Stomach smooth muscle (tissue), 2 donors: ENCODE measurements at regions not wholly inside any gene's neighbourhood (a gene's known extent, or its start where the extent isn't known, plus 50 kb on each side); places are given as distances from the start of the nearest gene placed in this dataset.
"Not testable (repeated sequence)": the region's sequence is repeated elsewhere in the genome, so short reads cannot be mapped to it uniquely, and the experiment has no call there.

Source experiments
- H3K27ac ChIP-seq: one replicate; pipeline ENCODE4 v1.7.0; 2013; ENCODE audit warnings: mild to moderate bottlenecking, low read length, inconsistent platforms
- H3K27me3 ChIP-seq, 2 donors: one replicate each; pipeline ENCODE4 v1.7.0; 2013; ENCODE audit warnings: low read length in 2 of 2; ENCODE audit not compliant: insufficient read depth in 2 of 2, control insufficient read depth in 1 of 2
- H3K36me3 ChIP-seq, 2 donors: one replicate each; pipeline ENCODE4 v1.7.0; 2013; ENCODE audit warnings: low read length in 2 of 2; ENCODE audit not compliant: control insufficient read depth in 2 of 2, insufficient read depth in 2 of 2
- H3K4me1 ChIP-seq: one replicate; pipeline ENCODE4 v1.7.0; 2013; ENCODE audit warnings: low read length; ENCODE audit not compliant: control insufficient read depth, insufficient read depth
- H3K4me3 ChIP-seq, 2 donors: one replicate each; pipeline ENCODE4 v1.7.0; 2013; ENCODE audit warnings: low read length in 2 of 2
- H3K9ac ChIP-seq, 2 donors: one replicate each; pipeline ENCODE4 v1.7.0; 2013; ENCODE audit warnings: low read length in 2 of 2, mild to moderate bottlenecking in 1 of 2
- H3K9me3 ChIP-seq, 2 donors: one replicate each; pipeline ENCODE4 v1.7.0; 2013; ENCODE audit warnings: low read length in 2 of 2; ENCODE audit not compliant: control insufficient read depth in 2 of 2
- donor health status: healthy.
- donor health status: Pancreatic carcinoma.

- Histone ChIP-seq H3K4me3 (no peak overlapping the region), H3K27me3 (no peaks in the 10 kb centered on the region), H3K9me3 (no peaks in the 10 kb centered on the region), H3K9ac (no peak overlapping the region), H3K4me1 (peaks cover 3% of the 10 kb centered on the region), H3K36me3 (no peaks in the 10 kb centered on the region), H3K27ac (no peak overlapping the region)
Observed at GRCh38 chr13:44801990-44802389, 187.3 kb downstream of the NUFIP1 start.

GRCh38 chr13:44800626-44801025, 188.6 kb downstream of the NUFIP1 start:
- no peaks in the 10 kb centered on the region for H3K27me3 ChIP-seq

GRCh38 chr13:44797685-44798084, 191.6 kb downstream of the NUFIP1 start:
- no peaks in the 10 kb centered on the region for H3K9me3 ChIP-seq
- peaks cover 10% of the 10 kb centered on the region for H3K4me1 ChIP-seq
- H3K4me3 ChIP-seq = no peak overlapping the region
- no peaks in the 10 kb centered on the region for H3K36me3 ChIP-seq
- H3K9ac ChIP-seq = no peak overlapping the region
- peak overlapping the region; percentile 31 for H3K27ac ChIP-seq
- no peaks in the 10 kb centered on the region for H3K27me3 ChIP-seq

More at GRCh38 chr13:44800626-44801025, 188.6 kb downstream of the NUFIP1 start:
- Histone ChIP-seq H3K9ac (no peak overlapping the region), H3K27ac (no peak overlapping the region), H3K4me3 (no peak overlapping the region), H3K36me3 (no peaks in the 10 kb centered on the region), H3K4me1 (peaks cover 10% of the 10 kb centered on the region), H3K9me3 (no peaks in the 10 kb centered on the region)

GRCh38 chr13:44796597-44797490, 192.4 kb downstream of the NUFIP1 start:
- H3K27ac ChIP-seq = peak overlapping the region; percentile 41
- no peaks in the 10 kb centered on the region for H3K36me3 ChIP-seq
- no peaks in the 10 kb centered on the region for H3K27me3 ChIP-seq
- no peak overlapping the region for H3K9ac ChIP-seq
- peaks cover 10% of the 10 kb centered on the region for H3K4me1 ChIP-seq
- no peak overlapping the region for H3K4me3 ChIP-seq
- no peaks in the 10 kb centered on the region for H3K9me3 ChIP-seq

GRCh38 chr13:44796039-44796438, 193.2 kb downstream of the NUFIP1 start:
- not testable (repeated sequence) for H3K36me3 ChIP-seq, H3K9ac ChIP-seq, H3K9me3 ChIP-seq, H3K27ac ChIP-seq, H3K27me3 ChIP-seq, H3K4me3 ChIP-seq
- H3K4me1 ChIP-seq = peaks cover 10% of the 10 kb centered on the region

- H3K4me1 ChIP-seq = peaks cover 10% of the 10 kb centered on the region
- no peak overlapping the region for H3K27ac ChIP-seq
- no peaks in the 10 kb centered on the region for H3K27me3 ChIP-seq
- no peak overlapping the region for H3K4me3 ChIP-seq
- H3K9me3 ChIP-seq = no peaks in the 10 kb centered on the region
- H3K9ac ChIP-seq = no peak overlapping the region
- no peaks in the 10 kb centered on the region for H3K36me3 ChIP-seq
Observed at GRCh38 chr13:44795176-44795575, 194.1 kb downstream of the NUFIP1 start.

GRCh38 chr13:44792096-44792495, 197.2 kb downstream of the NUFIP1 start:
- H3K27me3 ChIP-seq = no peaks in the 10 kb centered on the region
- no peak overlapping the region for H3K27ac ChIP-seq
- H3K36me3 ChIP-seq = no peaks in the 10 kb centered on the region
- no peaks in the 10 kb centered on the region for H3K9me3 ChIP-seq
- H3K9ac ChIP-seq = no peak overlapping the region
- peaks cover 9% of the 10 kb centered on the region for H3K4me1 ChIP-seq
- no peak overlapping the region for H3K4me3 ChIP-seq

GRCh38 chr13:44790289-44790688, 199.0 kb downstream of the NUFIP1 start:
- Histone ChIP-seq H3K9ac (no peak overlapping the region), H3K4me1 (no peaks in the 10 kb centered on the region), H3K4me3 (no peak overlapping the region), H3K9me3 (no peaks in the 10 kb centered on the region), H3K36me3 (no peaks in the 10 kb centered on the region), H3K27ac (no peak overlapping the region), H3K27me3 (no peaks in the 10 kb centered on the region)

- Histone ChIP-seq H3K27me3 (no peaks in the 10 kb centered on the region), H3K9me3 (no peaks in the 10 kb centered on the region), H3K4me1 (no peaks in the 10 kb centered on the region), H3K27ac (no peak overlapping the region), H3K4me3 (no peak overlapping the region), H3K36me3 (no peaks in the 10 kb centered on the region), H3K9ac (no peak overlapping the region)
Observed at GRCh38 chr13:44787617-44788016, 201.7 kb downstream of the NUFIP1 start.

GRCh38 chr13:44786756-44787155, 202.5 kb downstream of the NUFIP1 start:
- H3K4me1 ChIP-seq = no peaks in the 10 kb centered on the region
- no peak overlapping the region for H3K9ac ChIP-seq
- H3K27ac ChIP-seq = no peak overlapping the region
- no peaks in the 10 kb centered on the region for H3K36me3 ChIP-seq
- H3K9me3 ChIP-seq = no peaks in the 10 kb centered on the region
- H3K4me3 ChIP-seq = no peak overlapping the region
- no peaks in the 10 kb centered on the region for H3K27me3 ChIP-seq

GRCh38 chr13:44785401-44785800, 203.9 kb downstream of the NUFIP1 start:
- Histone ChIP-seq H3K27me3 (no peaks in the 10 kb centered on the region), H3K9me3 (no peaks in the 10 kb centered on the region), H3K36me3 (no peaks in the 10 kb centered on the region), H3K27ac (no peak overlapping the region), H3K4me1 (no peaks in the 10 kb centered on the region), H3K9ac (no peak overlapping the region), H3K4me3 (no peak overlapping the region)
